Mononuclear cell (primary cell): ENCODE measurements at regions not wholly inside any gene's neighbourhood (a gene's known extent, or its start where the extent isn't known, plus 50 kb on each side); places are given as distances from the start of the nearest gene placed in this dataset.

Source experiments
- H3K27me3 ChIP-seq: 2 replicates; pipeline ENCODE4 v1.6.0; 2011; ENCODE audit warnings: low read length, control low read depth; ENCODE audit not compliant: insufficient read depth
- H3K4me1 ChIP-seq: 2 replicates; pipeline ENCODE4 v1.5.1; 2011; ENCODE audit warnings: mild to moderate bottlenecking, low read length, control low read depth; ENCODE audit not compliant: insufficient read depth
- H3K4me3 ChIP-seq: 2 replicates; pipeline ENCODE4 v1.5.1; 2011; ENCODE audit warnings: mild to moderate bottlenecking, low read length, moderate library complexity
- H3K9me3 ChIP-seq: 2 replicates; pipeline ENCODE4 v1.5.1; 2011; ENCODE audit warnings: low read depth, mild to moderate bottlenecking, control low read depth, low read length

DNA sequence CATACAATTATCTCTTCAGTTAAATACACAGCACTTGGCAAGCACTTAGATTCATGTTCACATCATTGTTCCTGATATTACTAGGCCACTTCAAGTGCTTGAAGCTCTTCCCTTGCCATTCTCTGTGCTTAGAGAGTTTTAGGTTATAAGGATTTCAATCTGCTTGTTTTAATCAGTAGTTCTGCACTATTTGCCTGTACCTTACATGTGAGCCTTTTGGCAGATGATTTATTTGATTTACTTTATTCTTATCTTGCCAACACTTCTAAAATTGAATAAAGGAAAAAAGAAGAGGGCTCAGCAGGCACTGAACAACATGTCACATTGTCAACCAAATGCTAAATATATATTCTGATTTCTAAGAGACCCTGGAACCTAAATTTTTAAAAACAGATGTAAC, 363.8 kb upstream of the USP15 start:
- no peak overlapping the region for H3K4me3 ChIP-seq

DNA sequence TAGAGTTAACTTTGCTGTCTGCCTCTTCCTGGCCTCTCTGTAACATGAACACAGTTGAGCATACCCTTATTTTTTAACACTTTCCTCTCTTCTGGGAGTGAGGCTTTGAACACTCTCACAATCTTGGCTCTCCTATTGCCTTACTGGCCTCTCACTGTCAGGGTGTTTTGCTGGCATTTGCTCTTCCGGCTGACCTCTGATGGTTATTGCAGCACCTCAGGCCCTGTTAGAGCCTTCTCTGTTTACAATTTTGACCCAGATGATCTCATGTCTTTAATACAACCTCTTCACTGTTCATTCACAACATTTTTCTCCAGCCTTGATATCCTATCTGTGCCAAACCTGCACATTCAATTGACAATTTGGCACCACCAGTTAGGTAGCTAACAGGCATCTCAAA, 357.8 kb upstream of the USP15 start:
- no peaks in the 10 kb centered on the region for H3K4me1 ChIP-seq
- no peak overlapping the region for H3K4me3 ChIP-seq
- H3K27me3 ChIP-seq, result no peaks in the 10 kb centered on the region
- H3K9me3 ChIP-seq, result no peaks in the 10 kb centered on the region

More for the DNA sequence above, 363.8 kb upstream of the USP15 start:
- Histone ChIP-seq H3K9me3 (no peaks in the 10 kb centered on the region), H3K27me3 (no peaks in the 10 kb centered on the region), H3K4me1 (no peaks in the 10 kb centered on the region)

DNA sequence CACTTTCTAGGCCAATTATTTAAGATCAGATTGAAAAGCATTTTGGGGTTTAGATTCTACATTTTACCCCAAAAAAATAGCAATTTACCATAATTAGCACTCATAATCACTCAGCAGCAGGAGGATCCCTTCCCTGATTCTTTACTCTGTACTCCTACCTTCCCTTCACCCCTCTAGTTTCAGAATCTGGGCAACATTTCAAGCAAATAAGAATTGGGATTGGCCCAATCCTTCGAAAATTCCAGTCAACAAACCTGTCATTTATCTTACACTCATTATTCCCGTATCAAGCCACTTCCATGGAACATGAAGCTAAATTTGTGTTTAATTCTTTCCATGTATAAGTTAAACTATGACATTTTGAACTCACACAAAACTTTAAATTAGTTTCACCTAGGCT, 349.1 kb upstream of the USP15 start:
- no peak overlapping the region for H3K4me3 ChIP-seq
- H3K27me3 ChIP-seq, result no peaks in the 10 kb centered on the region
- H3K9me3 ChIP-seq, result no peaks in the 10 kb centered on the region
- H3K4me1 ChIP-seq, result no peaks in the 10 kb centered on the region

DNA sequence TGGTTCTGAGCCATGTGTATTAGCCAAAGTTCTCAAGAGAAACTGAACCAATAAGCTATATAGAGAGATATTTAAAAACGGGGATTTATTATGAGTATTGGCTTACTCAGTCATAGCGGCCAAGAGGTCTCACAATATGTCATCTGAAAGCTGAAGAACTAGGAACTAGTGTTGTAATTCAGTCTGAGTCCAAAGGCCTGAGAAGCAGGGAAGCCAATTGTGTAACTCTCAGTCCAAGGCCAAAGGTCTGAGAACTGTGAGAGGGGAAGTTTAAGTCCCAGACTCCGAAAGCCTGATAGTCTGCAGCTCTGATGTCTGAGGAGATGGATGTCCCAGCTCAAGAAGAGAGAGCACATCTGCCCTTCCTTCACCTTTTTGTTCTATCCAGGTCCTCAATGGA, 344.8 kb upstream of the USP15 start:
- no peaks in the 10 kb centered on the region for H3K9me3 ChIP-seq
- H3K4me1 ChIP-seq, result no peaks in the 10 kb centered on the region
- H3K27me3 ChIP-seq, result no peaks in the 10 kb centered on the region
- no peak overlapping the region for H3K4me3 ChIP-seq

DNA sequence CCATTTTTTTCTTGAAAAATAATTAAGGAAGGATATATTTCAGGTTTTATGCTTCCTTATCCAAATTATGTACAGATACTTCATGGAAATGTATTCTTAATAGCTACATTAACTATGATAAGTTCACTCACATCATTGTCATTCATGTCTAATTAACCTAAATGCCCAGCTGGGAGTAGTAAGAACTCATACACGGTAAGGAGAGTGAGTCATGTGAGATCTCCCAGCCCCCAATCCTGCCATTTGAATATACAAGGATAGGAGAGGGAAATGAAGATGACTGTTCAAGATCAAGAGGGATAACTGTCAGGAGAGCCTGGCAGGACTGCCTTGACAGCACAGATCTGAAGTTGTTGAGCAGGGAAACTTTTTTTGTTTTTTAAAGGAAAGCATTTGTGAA, 343.4 kb upstream of the USP15 start:
- Histone ChIP-seq H3K4me3 (no peak overlapping the region), H3K27me3 (no peaks in the 10 kb centered on the region)

DNA sequence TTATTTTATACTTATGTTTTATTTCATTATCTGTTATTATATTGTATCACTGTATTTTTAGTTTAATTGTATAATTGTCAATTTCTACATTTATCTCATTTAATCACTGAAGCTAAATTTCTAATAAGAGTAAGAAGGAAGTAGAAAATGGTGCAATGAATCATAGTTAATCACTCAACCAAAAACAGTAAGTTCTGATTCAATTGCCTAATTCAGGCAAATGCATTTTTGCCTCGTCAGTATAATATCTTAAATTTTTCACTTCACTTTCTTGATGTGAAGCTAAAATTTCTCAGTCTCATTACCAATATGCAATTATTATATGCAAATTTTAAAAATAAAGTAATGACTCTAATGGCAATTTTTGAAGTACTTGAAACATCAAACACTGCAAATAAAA, 340.5 kb upstream of the USP15 start:
- Histone ChIP-seq H3K9me3 (no peaks in the 10 kb centered on the region), H3K27me3 (no peaks in the 10 kb centered on the region), H3K4me1 (no peaks in the 10 kb centered on the region), H3K4me3 (no peak overlapping the region)

More for the DNA sequence above, 343.4 kb upstream of the USP15 start:
- no peaks in the 10 kb centered on the region for H3K9me3 ChIP-seq
- H3K4me1 ChIP-seq, result no peaks in the 10 kb centered on the region

DNA sequence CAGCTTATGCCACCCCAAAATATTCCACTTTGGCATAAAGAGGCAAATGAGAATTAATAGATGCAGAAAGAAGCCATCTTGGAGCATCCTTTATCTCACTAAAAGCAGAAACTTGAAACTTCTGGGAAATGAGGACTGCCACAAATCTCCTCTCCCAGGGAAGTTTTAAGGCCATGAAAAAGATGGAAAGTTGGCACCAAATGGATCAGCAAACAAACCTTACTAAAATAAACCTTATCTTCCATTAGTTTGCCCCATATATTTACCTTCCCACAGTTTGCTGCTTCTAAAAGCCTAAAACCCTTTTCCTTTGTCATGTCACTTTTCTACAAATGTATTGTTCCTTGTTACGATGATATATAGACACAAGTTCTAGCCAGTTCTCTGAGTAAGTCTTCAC, 340.0 kb upstream of the USP15 start:
- Histone ChIP-seq H3K4me3 (no peak overlapping the region), H3K4me1 (no peaks in the 10 kb centered on the region), H3K9me3 (no peaks in the 10 kb centered on the region), H3K27me3 (no peaks in the 10 kb centered on the region)

DNA sequence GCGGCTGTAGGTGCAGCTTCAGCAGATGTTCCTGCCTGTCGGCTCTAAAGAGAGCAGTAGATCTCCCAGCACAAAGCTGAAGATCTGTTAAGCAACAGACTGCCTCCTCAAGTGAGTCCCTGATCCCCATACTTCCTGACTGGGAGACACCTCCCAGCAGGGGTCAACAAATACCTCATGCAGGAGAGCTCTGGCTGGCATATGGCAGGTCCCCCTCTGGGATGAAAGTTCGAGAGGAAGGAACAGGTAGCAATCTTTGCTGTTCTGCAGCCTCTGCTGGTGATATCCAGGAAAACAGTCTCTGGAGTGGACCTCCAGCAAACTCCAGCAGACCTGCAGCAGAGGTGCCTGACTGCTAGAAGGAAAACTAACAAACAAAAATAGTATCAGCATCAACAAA, 337.1 kb upstream of the USP15 start:
- H3K4me1 ChIP-seq, result no peaks in the 10 kb centered on the region
- H3K9me3 ChIP-seq, result no peaks in the 10 kb centered on the region
- no peak overlapping the region for H3K4me3 ChIP-seq
- H3K27me3 ChIP-seq, result no peaks in the 10 kb centered on the region

DNA sequence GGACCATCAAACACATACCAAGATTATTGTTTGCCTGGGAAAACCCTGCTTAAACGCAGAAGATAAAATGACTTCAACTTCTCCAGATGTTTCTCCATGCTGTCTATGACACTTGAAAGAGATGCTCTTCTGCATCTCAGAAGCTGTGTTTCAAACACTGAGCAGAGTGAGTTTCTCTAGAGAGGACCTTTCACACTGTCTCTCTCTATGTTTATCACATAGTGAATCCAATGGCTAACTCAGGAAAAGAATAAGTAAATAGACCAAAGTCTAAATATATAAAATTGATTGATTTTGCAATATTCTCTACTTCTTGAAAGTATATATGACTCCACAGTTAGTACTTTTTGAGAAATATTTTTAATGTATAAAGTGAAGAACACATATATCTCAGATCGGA, 325.6 kb upstream of the USP15 start:
- no peaks in the 10 kb centered on the region for H3K9me3 ChIP-seq
- H3K4me3 ChIP-seq, result no peak overlapping the region
- no peaks in the 10 kb centered on the region for H3K4me1 ChIP-seq
- no peaks in the 10 kb centered on the region for H3K27me3 ChIP-seq

DNA sequence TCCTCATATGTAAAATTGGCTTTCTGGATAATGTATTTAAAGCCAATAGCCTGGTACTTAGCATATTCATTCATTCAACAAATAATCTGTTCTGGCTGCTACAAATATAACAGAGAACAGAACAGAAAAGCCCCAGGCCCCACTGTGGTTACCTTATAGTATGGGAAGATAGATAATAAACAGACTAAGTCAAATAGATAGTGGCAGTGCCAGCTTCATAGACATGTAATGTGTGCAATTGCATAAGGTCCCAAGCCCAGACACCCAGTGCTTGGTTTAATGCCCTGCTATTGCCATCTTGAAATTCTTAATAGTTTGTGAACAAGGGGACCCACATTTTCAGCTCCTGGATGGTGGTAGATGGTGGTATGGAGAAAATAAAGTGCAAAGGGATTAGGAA, 320.2 kb upstream of the USP15 start:
- no peak overlapping the region for H3K4me3 ChIP-seq
- no peaks in the 10 kb centered on the region for H3K9me3 ChIP-seq
- no peaks in the 10 kb centered on the region for H3K27me3 ChIP-seq
- no peaks in the 10 kb centered on the region for H3K4me1 ChIP-seq

DNA sequence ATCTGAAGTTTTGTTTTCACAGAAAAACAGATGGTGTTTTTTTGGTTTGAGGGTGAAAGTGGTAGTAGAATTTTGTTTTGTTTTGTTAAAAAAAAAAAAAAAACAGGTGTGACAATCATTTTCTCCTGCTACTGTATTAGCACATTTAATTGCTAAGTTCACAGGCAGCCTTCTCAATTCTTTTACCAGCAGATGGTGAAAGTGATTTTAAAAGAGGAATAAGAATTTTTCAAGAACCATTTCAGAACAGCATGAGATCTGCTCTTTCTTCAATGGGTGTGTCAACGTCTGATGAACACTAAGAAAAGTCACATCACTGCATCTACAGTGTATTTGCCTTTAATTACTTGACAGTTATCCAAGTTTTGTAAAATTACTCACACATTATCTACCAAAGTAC, 303.7 kb upstream of the USP15 start:
- Histone ChIP-seq H3K9me3 (no peaks in the 10 kb centered on the region), H3K4me1 (no peaks in the 10 kb centered on the region), H3K4me3 (no peak overlapping the region), H3K27me3 (no peaks in the 10 kb centered on the region)

DNA sequence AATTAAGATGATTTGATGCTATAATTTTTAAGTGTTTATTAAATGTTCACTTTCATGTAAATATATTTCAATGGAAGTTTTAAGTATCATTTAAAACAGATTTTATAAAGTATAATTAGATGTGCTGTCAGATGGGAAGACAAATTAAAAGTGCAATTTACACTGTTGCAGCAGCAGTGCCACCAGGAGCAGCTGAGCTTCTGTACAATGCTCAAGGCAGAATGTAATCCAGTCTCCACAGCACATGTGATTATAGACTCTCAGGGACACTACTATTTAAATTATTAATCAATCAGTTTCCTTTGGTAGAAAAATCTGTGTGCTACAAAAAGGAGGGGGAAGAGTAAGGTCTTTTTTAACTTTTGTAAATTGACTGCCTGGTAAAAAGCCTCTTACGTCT, 285.7 kb upstream of the USP15 start:
- Histone ChIP-seq H3K4me1 (no peaks in the 10 kb centered on the region), H3K27me3 (no peaks in the 10 kb centered on the region), H3K9me3 (no peaks in the 10 kb centered on the region), H3K4me3 (no peak overlapping the region)

DNA sequence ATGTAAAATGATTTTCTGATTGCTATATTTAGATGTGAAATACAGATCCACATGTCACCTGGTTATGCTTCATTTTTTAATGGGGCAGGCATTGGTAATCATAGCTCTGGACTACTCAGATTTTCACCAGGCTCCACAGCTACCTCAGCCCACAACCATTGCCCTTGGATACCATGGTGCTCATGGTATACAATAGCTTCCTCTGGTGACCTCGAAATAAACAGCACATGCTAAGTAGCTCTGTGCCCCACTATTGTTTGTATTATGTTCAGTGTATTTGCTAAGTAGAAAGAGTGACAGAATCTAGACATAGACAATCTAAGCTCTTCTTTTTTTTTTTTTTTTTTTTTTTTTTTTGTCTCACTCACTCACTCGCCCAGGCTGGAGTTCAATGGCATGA, 274.4 kb upstream of the USP15 start:
- Histone ChIP-seq H3K4me1 (no peaks in the 10 kb centered on the region), H3K9me3 (no peaks in the 10 kb centered on the region), H3K27me3 (no peaks in the 10 kb centered on the region), H3K4me3 (no peak overlapping the region)

DNA sequence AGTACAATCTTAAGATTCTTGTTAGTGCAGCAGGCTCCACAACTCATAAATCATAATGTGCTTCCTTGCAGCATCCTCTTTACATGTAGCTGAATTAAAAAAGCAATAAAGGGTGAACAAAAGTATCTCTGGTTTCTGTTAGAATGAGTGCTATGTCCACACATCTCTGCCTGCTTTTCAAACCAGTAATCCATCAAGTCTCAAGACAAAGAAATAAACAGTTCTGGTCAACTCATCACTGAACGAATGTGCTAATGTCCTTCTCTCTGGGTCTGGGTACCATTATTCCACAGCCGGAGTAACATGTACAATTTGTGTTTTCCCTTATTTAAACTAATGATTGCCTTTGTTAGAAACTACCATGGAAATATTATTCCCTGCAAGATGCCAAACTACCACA, 273.0 kb upstream of the USP15 start:
- Histone ChIP-seq H3K27me3 (no peaks in the 10 kb centered on the region), H3K4me3 (no peak overlapping the region), H3K9me3 (no peaks in the 10 kb centered on the region), H3K4me1 (peaks cover 8% of the 10 kb centered on the region)

DNA sequence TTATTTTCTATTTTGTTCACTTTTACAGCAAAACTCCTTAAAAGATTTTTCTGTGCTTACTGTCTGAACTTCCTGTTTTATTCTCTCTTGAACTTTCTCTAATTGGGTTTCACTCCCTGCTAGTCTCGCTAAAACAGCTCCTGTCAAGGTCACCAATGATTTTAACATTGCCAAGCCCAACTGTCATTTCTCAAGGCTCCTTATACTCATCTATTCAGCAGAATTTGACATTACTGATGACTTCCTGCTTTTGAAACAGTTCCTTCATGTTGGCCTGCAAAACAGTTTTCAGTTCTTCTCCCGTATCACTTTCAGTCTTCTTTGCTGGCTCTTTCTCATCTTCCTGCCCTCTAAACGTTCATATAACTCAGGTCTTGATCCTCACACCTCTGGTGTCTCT, 268.5 kb upstream of the USP15 start:
- H3K4me3 ChIP-seq, result no peak overlapping the region
- no peaks in the 10 kb centered on the region for H3K9me3 ChIP-seq
- no peaks in the 10 kb centered on the region for H3K27me3 ChIP-seq
- peaks cover 9% of the 10 kb centered on the region for H3K4me1 ChIP-seq

DNA sequence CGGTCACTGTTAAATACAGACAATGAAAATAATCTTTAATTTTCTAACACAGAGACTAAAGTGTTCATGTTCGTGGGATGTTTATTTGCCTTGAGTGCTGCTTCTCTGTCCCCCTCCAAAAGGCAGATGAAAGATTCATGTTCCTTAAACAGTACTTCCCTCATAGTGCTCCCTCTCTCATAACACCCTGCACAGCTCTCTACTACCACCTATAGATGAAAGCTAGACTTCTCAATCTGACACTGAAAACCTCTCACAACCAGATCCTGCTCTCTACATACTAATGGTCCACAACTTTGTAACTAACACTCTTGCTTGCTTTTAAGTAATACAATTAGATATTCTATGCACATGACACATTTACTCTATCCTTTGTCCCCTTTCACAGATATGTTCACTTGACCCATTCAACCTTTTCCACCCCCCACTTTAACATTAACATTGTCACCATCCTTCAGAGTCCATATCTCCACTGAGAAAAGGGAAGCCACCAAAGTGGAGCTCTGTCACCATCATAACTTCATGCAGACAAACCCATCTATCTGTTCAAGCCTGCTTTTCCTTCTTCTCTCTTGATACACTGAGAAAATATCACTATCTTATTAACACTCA, 266.4 kb upstream of the USP15 start:
- H3K4me1 ChIP-seq, result peaks cover 9% of the 10 kb centered on the region
- no peak overlapping the region for H3K4me3 ChIP-seq
- no peaks in the 10 kb centered on the region for H3K9me3 ChIP-seq
- H3K27me3 ChIP-seq, result no peaks in the 10 kb centered on the region

DNA sequence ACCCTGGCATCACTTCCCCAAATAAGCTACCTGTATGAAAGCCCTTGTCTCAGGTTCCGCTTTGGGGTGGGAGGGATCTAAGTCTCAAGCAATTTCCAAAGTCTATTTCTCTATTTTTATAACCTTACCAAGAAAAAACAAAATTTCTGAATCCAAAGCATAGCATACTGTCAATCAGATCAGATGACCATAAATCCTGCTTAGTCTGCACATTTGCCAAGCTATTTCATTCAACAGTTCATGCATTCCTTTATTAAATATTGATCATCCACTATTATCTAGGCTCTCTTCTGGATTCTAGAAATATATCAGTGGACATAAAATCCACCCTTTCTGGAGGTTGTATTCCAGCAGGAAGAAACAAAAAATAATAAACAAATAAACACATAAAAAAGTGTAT, 263.5 kb upstream of the USP15 start:
- Histone ChIP-seq H3K4me1 (peaks cover 6% of the 10 kb centered on the region), H3K9me3 (no peaks in the 10 kb centered on the region), H3K27me3 (no peaks in the 10 kb centered on the region), H3K4me3 (no peak overlapping the region)
